GM18873 (cell line): ENCODE measurements at regions not wholly inside any gene's neighbourhood (a gene's known extent, or its start where the extent isn't known, plus 50 kb on each side); places are given as distances from the start of the nearest gene placed in this dataset.
"Not testable (repeated sequence)": the region's sequence is repeated elsewhere in the genome, so short reads cannot be mapped to it uniquely, and the experiment has no call there.

Experiments used
- ATAC-seq: cut with Tn5 transposase; IDR thresholded peaks from one replicate; pipeline ENCODE4 v1.9.1; 2021; ENCODE audit warnings: mild to moderate bottlenecking, moderate library complexity, moderate number of reproducible peaks; ENCODE audit not compliant: unreplicated experiment, low FRiP score

GRCh38 chr19:29060813-29061364 is 152.1 kb downstream of the UQCRFS1 start:
- no peak for ATAC-seq

GRCh38 chr19:29056535-29056934 is 156.4 kb downstream of the UQCRFS1 start:
- no peak for ATAC-seq

GRCh38 chr19:29054886-29055675 is 157.9 kb downstream of the UQCRFS1 start:
- no peak for ATAC-seq

GRCh38 chr19:29048873-29049272 is 164.1 kb downstream of the UQCRFS1 start:
- ATAC-seq = no peak

- ATAC-seq = no peak
Measured at GRCh38 chr19:29045679-29046254, 167.2 kb downstream of the UQCRFS1 start.

GRCh38 chr19:29044037-29044436 is 168.9 kb downstream of the UQCRFS1 start:
- ATAC-seq = no peak

- ATAC-seq = no peak
Measured at GRCh38 chr19:29042450-29042849, 170.5 kb downstream of the UQCRFS1 start.

GRCh38 chr19:29040951-29041350 is 172.0 kb downstream of the UQCRFS1 start:
- no peak for ATAC-seq

GRCh38 chr19:29040292-29040691 is 172.7 kb downstream of the UQCRFS1 start:
- ATAC-seq = no peak

- ATAC-seq = not testable (repeated sequence)
Measured at GRCh38 chr19:29039036-29039435, 173.9 kb downstream of the UQCRFS1 start.

GRCh38 chr19:29031216-29031615 is 181.7 kb downstream of the UQCRFS1 start:
- no peak for ATAC-seq

- ATAC-seq = no peak
Measured at GRCh38 chr19:29029268-29029958, 183.5 kb downstream of the UQCRFS1 start.

- ATAC-seq = no peak
Measured at GRCh38 chr19:29022599-29022998, 190.4 kb downstream of the UQCRFS1 start.

GRCh38 chr19:29022165-29022564 is 190.8 kb downstream of the UQCRFS1 start:
- ATAC-seq = no peak

- no peak for ATAC-seq
Measured at GRCh38 chr19:29021232-29021916, 191.6 kb downstream of the UQCRFS1 start.

- no peak for ATAC-seq
Measured at GRCh38 chr19:29019403-29019802, 193.5 kb downstream of the UQCRFS1 start.

- ATAC-seq = no peak
Measured at GRCh38 chr19:29018542-29018941, 194.4 kb downstream of the UQCRFS1 start.

GRCh38 chr19:29017788-29018187 is 195.2 kb downstream of the UQCRFS1 start:
- no peak for ATAC-seq

- no peak for ATAC-seq
Measured at GRCh38 chr19:29016926-29017760, 195.8 kb downstream of the UQCRFS1 start.

- ATAC-seq = no peak
Measured at GRCh38 chr19:29016353-29016752, 196.6 kb downstream of the UQCRFS1 start.
